Loucy (cell line): ENCODE measurements at regions not wholly inside any gene's neighbourhood (a gene's known extent, or its start where the extent isn't known, plus 50 kb on each side); places are given as distances from the start of the nearest gene placed in this dataset.
A peak's percentile ranks its signal among the peaks of the same experiment; 100 is the strongest.

ENCODE experiments used
- H2AFZ ChIP-seq: fragments of 200-600 bp; sonication (generic); 2 replicates; pipeline ENCODE4 v1.6.0; 2016; ENCODE audit warnings: antibody characterized with exemption, mild to moderate bottlenecking, low read length, moderate library complexity
- H3F3A ChIP-seq: fragments of 200-600 bp; 2 replicates; pipeline ENCODE4 v1.6.0; 2016; ENCODE audit warnings: antibody characterized with exemption, low read depth, mild to moderate bottlenecking
- H3K27me3 ChIP-seq: fragments of 200-600 bp; sonication (generic); 2 replicates; pipeline ENCODE4 v1.6.1; 2014; ENCODE audit warnings: low read length, mild to moderate bottlenecking; ENCODE audit not compliant: insufficient read depth, poor library complexity, severe bottlenecking
- H3K36me3 ChIP-seq: fragments of 200-600 bp; sonication (generic); 2 replicates; pipeline ENCODE4 v1.6.1; 2016; ENCODE audit warnings: low read length; ENCODE audit not compliant: insufficient read depth
- H3K4me1 ChIP-seq: fragments of 200-600 bp; sonication (generic); 2 replicates; pipeline ENCODE4 v1.5.1; 2014; ENCODE audit warnings: low read length, mild to moderate bottlenecking; ENCODE audit not compliant: insufficient read depth, poor library complexity, severe bottlenecking
- H3K4me2 ChIP-seq: fragments of 200-600 bp; sonication (generic); 2 replicates; pipeline ENCODE4 v1.6.0; 2014; ENCODE audit warnings: antibody characterized with exemption, low read length, low read depth, mild to moderate bottlenecking; ENCODE audit not compliant: poor library complexity, severe bottlenecking
- H3K4me3 ChIP-seq: fragments of 200-600 bp; sonication (generic); 2 replicates; pipeline ENCODE4 v1.5.1; 2014; ENCODE audit warnings: low read length, mild to moderate bottlenecking, mixed read lengths; ENCODE audit not compliant: poor library complexity, severe bottlenecking
- H3K79me2 ChIP-seq: fragments of 200-600 bp; sonication (generic); 2 replicates; pipeline ENCODE4 v1.6.1; 2014; ENCODE audit warnings: low read length; ENCODE audit not compliant: insufficient read depth
- H3K9ac ChIP-seq: fragments of 200-600 bp; sonication (generic); 2 replicates; pipeline ENCODE4 v1.6.0; 2014; ENCODE audit warnings: mild to moderate bottlenecking, low read depth, low read length, moderate library complexity; ENCODE audit not compliant: poor library complexity, severe bottlenecking
- H3K9me2 ChIP-seq: fragments of 200-600 bp; sonication (generic); replicated peaks from 2 replicates; pipeline ENCODE4 v1.6.1; 2016; ENCODE audit warnings: low read depth, low read length, mixed read lengths
- H3K9me3 ChIP-seq: fragments of 200-600 bp; sonication (generic); 2 replicates; pipeline ENCODE4 v1.6.1; 2014; ENCODE audit warnings: mild to moderate bottlenecking, antibody characterized with exemption, low read length, low read depth; ENCODE audit not compliant: insufficient read depth
- H4K20me1 ChIP-seq: fragments of 200-600 bp; sonication (generic); 2 replicates; pipeline ENCODE4 v1.6.0; 2014; ENCODE audit warnings: antibody characterized with exemption, low read length, mild to moderate bottlenecking; ENCODE audit not compliant: insufficient read depth, poor library complexity, severe bottlenecking
- EZH2phosphoT487 ChIP-seq: fragments of 200-600 bp; IDR thresholded peaks from 2 replicates; pipeline ENCODE4 v1.6.1; 2018; ENCODE audit warnings: antibody characterized with exemption, mild to moderate bottlenecking, moderate library complexity, borderline replicate concordance
- TF ChIP-seq, protein P1 (sequence below): fragments of 200-600 bp; sonication (generic); conservative IDR thresholded peaks from 2 replicates; pipeline ENCODE4 v1.5.1; 2014; ENCODE audit warnings: mild to moderate bottlenecking, antibody characterized with exemption, low read length

DNA sequence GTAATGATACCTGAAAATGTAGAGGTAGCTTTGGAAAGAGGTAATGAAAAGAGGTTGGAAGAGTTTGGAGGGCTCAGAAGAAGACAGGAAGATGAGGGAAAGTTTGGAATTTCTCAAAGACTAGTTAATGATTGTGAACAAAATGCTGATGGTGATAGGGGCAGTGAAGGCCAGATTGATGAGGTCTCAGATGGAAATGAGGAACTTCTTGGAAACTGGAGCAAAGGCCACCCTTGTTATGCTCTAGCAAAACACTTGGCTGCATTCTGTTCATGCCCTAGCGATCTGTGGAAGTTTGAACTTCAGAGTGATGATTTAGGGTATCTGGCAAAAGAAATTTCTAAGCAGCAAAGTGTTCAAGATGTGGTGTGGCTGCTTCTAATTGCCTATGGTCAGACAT, 161.2 kb upstream of the SPEF2 start:
- H3K79me2 ChIP-seq = no peaks in the 10 kb centered on the region
- no peak overlapping the region for H2AFZ ChIP-seq
- H3K27me3 ChIP-seq = no peaks in the 10 kb centered on the region
- H3K4me2 ChIP-seq = no peak overlapping the region
- no peaks in the 10 kb centered on the region for H3F3A ChIP-seq
- TF ChIP-seq, protein P1, sequence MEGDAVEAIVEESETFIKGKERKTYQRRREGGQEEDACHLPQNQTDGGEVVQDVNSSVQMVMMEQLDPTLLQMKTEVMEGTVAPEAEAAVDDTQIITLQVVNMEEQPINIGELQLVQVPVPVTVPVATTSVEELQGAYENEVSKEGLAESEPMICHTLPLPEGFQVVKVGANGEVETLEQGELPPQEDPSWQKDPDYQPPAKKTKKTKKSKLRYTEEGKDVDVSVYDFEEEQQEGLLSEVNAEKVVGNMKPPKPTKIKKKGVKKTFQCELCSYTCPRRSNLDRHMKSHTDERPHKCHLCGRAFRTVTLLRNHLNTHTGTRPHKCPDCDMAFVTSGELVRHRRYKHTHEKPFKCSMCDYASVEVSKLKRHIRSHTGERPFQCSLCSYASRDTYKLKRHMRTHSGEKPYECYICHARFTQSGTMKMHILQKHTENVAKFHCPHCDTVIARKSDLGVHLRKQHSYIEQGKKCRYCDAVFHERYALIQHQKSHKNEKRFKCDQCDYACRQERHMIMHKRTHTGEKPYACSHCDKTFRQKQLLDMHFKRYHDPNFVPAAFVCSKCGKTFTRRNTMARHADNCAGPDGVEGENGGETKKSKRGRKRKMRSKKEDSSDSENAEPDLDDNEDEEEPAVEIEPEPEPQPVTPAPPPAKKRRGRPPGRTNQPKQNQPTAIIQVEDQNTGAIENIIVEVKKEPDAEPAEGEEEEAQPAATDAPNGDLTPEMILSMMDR = no peak
- TF ChIP-seq EZH2phosphoT487 = no peak
- H3K9ac ChIP-seq = no peak overlapping the region
- no peak overlapping the region for H3K4me3 ChIP-seq
- no peaks in the 10 kb centered on the region for H3K36me3 ChIP-seq
- no peaks in the 10 kb centered on the region for H3K4me1 ChIP-seq
- H4K20me1 ChIP-seq = no peaks in the 10 kb centered on the region
- H3K9me3 ChIP-seq = no peaks in the 10 kb centered on the region
- no peaks in the 10 kb centered on the region for H3K9me2 ChIP-seq

DNA sequence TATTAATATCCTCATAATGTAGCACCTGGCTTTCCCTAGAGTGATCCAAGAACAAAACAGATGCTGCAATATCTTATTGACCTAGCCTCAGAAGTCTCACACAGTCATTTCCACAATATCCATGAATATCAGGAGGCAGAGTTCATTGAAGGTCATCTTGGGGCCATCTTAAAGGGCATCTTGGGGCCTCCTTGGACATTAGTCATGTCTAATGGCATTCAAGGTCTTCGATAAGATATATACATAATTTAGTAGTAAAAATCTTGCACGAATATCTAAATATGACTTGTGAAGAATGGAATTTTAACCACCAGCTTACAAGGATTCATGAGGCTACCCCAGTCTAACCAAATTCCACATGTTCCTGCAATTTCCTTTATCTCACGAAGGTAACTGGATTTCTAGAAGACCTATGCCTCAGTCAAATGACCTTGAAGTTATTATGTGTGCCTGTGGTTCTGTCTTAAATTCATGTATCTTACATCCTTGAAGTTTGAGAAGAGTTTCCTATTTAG, 163.6 kb upstream of the SPEF2 start:
- Histone ChIP-seq H2AFZ (no peak overlapping the region), H3K9me2 (no peaks in the 10 kb centered on the region), H3K27me3 (no peaks in the 10 kb centered on the region), H3K4me2 (no peak overlapping the region), H3K79me2 (no peaks in the 10 kb centered on the region), H3K9me3 (no peaks in the 10 kb centered on the region), H3K36me3 (no peaks in the 10 kb centered on the region), H3F3A (no peaks in the 10 kb centered on the region), H3K4me3 (no peak overlapping the region), H4K20me1 (no peaks in the 10 kb centered on the region), H3K9ac (no peak overlapping the region), H3K4me1 (no peaks in the 10 kb centered on the region)
- no peak for TF ChIP-seq EZH2phosphoT487
- TF ChIP-seq, protein P1 = no peak

DNA sequence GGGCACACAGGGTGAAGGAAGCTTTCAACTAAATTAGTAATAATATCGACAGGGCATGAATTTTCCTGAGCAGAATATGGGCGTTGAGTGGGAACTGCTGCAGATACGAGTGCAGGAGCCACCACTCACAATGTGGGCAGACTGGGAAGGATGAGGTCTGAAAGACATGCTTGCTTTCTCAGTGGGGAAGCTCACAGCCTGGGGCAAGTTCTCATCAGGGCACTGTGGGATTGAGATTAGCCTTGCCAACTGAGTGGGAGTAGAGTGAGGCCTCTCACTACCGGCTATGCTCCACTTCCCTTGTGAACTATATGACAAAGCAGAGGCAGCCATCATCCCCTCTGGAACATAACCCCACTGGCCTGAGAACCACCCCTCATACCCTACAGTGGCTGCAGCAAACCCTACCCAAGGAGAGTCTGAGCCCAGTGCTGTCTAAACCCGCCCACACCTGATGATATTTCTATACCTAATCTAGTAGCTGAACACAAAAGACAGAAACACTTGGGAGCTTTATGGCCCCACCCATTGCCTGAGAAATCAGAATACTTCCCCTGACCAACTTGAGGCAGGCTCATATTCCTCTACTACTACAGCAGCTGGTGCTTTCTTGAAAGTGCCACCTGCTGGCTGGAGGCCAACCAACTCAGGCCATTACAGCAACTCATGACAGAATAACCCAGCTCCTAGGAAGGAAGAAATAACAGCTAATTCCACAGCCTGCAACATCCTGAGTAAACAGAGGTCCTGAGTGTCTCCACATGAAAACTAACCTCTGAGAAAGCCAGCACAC, 173.7 kb upstream of the SPEF2 start:
- no peaks in the 10 kb centered on the region for H3K36me3 ChIP-seq

More for the DNA sequence above, 173.7 kb upstream of the SPEF2 start:
- H3K9me2 ChIP-seq = no peaks in the 10 kb centered on the region
- H3K79me2 ChIP-seq = no peaks in the 10 kb centered on the region
- peaks cover 33% of the 10 kb centered on the region for H3K27me3 ChIP-seq
- no peak overlapping the region for H3K9ac ChIP-seq
- no peak overlapping the region for H2AFZ ChIP-seq
- H3F3A ChIP-seq = no peaks in the 10 kb centered on the region
- no peak overlapping the region for H3K4me3 ChIP-seq
- H4K20me1 ChIP-seq = no peaks in the 10 kb centered on the region
- H3K9me3 ChIP-seq = no peaks in the 10 kb centered on the region
- H3K4me1 ChIP-seq = no peaks in the 10 kb centered on the region
- TF ChIP-seq, protein P1 = peak; percentile 26; the same call in 1 of the 2 replicates
- TF ChIP-seq EZH2phosphoT487 = no peak
- no peak overlapping the region for H3K4me2 ChIP-seq
